HG03460 (cell line): ENCODE measurements at regions not wholly inside any gene's neighbourhood (a gene's known extent, or its start where the extent isn't known, plus 50 kb on each side); places are given as distances from the start of the nearest gene placed in this dataset.
A peak's percentile ranks its signal among the peaks of the same experiment; 100 is the strongest.

ENCODE experiments used
- ATAC-seq: cut with Tn5 transposase; IDR thresholded peaks from one replicate; pipeline ENCODE4 v1.9.1; 2021; ENCODE audit not compliant: unreplicated experiment

DNA sequence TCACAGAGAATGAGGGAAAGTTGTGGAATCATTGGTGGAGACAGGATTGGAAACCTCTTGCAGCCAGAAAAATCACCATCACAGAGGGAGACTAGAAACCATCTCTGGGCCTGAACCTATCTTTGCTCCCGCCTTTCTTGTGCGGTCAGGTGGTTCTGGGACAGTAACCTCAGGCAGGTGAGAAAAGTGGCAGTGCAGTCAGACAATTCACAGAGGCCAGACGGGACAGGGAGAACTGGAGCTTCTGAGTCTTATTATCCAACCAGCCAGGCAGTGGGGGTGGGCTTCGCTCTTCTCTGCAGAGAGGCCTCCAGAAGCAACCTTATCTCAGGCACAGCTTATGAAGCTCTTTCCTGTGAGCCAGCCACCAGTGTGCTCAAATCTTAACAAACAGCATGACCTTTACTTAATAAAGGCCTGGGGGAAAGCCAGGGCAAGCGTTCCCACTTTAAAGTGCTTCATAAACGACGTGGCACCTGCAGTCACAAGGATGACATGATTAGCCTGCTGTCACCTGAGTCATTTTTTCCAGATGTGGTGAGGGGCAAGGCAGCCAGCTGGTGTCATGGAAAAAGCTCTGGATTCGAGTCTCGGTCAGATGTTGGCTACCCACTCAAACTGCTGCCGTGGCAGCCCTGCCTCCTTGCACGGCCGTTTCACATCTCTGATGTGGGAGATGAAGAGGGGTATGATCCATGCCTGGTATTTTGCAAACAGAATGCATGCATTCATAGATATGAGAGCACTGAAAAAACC lies 109.7 kb downstream of the B3GNT2 start:
- no peak for ATAC-seq

- ATAC-seq: no peak
Measured at GRCh38 chr2:62304429-62305417, 108.8 kb downstream of the B3GNT2 start.

- peak; percentile 41 for ATAC-seq
Measured at GRCh38 chr2:62303788-62304187, 107.9 kb downstream of the B3GNT2 start.

DNA sequence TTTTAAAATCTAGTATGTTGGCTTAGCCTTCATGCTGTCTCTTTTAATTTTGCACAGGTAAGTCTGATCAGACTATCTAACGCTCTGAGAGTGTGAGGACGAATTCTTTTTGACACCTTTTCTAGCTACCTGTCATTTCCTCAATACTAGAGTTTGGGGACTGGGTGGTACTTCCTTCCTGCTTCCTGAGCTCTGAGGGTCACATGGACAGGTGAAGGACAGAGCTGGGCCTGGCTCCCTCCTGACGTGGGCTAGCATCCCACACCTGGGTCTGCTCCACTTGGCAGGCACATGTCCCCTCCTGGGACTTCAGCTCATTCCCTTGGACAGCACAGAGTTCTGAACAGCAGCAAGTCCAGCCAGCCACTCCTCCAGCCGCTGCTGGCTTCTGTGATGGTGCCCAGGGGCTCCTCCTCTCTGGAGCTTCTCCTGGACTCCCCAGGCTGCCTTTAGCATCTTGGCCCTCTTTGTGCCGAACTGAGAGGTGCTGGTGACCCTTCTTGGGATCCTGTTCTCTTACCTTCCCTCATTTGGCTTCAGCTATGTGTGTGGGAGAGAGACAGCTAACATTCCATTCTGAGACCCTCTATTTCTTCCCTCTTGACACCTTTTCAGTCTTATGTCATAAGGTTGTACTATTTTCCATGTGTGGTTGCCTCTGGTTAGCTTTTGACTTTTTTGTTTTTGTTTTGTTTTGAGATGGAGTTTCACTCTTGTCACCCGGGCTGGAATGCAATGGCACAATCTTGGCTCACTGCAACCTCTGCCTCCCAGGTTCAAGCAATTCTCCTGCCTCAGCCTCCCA lies 106.9 kb downstream of the B3GNT2 start:
- ATAC-seq: no peak

DNA sequence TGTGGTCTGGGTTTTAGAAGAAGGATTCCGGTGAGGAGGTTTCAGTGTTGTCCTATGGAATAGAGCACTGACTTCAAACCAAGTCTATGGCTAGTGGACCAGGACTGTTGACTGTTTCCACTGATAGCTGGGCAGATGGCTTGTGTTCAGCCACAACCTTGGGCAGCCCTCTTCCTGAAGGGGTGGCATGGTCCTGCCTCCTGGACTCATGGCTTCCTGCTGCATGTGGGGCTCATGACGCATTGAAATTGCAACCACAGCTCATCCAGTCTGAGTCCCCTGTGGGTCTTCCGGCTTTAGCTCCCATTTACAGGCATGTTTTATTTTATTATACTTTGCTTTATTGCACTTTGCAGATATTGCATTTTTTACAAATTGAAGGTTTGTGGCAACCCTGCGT lies 105.0 kb downstream of the B3GNT2 start:
- ATAC-seq: no peak

- ATAC-seq: no peak
Measured at GRCh38 chr2:62297624-62298010, 101.7 kb downstream of the B3GNT2 start.

- no peak for ATAC-seq
Measured at GRCh38 chr2:62296832-62297623, 101.1 kb downstream of the B3GNT2 start.

- no peak for ATAC-seq
Measured at GRCh38 chr2:62296034-62296831, 100.3 kb downstream of the B3GNT2 start.

DNA sequence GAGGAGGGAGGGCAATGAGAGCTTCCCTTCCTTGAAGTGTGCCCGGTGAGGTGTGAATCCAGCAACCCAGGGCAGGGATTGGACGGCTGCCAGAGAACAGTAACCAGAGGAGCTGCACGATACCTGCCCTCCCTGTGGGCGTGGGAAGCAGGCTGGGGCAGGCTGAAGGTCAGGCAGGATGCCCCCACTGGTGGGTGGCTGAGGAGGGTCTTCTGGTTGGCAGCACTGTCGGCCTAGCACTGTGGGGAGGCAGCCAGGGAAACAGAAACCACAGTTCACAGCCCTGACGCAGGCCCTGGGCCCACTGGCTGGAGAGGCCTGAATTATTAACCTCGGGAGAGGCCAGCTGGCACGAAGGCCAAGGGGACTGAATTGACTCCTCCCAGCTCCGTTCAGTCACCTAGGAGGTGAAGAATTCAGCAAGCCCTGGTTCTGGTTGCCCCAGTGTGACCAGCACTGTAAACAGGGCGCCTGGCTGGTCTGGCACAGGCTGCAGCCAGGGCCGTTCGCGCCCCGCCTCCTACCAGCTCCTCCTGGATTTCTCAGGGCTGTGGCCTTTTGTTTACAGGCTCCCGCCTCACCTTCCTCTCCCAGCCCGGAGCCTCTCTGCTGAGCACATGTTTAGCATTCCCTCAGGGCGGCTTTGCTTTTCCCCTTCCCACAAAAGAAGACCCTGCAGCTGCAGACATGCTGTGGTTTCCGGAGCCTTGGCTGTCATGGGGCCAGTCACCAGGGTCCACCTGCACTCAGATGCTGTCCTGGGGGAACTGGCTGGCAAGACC lies 97.8 kb downstream of the B3GNT2 start:
- peak; percentile 77 for ATAC-seq

- ATAC-seq: peak; percentile 13
Measured at GRCh38 chr2:62293151-62293489, 97.2 kb downstream of the B3GNT2 start.

- no peak for ATAC-seq
Measured at GRCh38 chr2:62292190-62292589, 96.3 kb downstream of the B3GNT2 start.

GRCh38 chr2:62291517-62292137 lies 95.7 kb downstream of the B3GNT2 start:
- ATAC-seq: no peak

DNA sequence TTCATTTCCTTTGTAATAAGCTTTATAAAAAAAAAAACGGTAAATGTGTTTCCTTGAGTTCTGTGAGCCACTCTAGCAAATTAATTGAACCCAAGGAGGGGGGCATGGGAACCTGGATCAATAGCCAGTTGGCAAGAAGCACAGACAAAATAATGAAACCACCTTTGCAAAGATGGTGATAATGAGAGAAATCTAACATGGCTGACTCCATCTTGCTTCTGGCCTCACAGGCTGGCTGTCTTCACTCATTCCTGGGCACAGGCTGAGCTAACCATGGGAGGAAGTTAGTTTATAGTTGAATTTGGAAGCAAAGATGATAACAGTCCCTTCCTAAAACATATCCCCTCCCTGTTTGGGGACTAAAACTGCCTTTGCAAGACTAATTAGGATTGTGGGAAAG lies 95.1 kb downstream of the B3GNT2 start:
- ATAC-seq: no peak

DNA sequence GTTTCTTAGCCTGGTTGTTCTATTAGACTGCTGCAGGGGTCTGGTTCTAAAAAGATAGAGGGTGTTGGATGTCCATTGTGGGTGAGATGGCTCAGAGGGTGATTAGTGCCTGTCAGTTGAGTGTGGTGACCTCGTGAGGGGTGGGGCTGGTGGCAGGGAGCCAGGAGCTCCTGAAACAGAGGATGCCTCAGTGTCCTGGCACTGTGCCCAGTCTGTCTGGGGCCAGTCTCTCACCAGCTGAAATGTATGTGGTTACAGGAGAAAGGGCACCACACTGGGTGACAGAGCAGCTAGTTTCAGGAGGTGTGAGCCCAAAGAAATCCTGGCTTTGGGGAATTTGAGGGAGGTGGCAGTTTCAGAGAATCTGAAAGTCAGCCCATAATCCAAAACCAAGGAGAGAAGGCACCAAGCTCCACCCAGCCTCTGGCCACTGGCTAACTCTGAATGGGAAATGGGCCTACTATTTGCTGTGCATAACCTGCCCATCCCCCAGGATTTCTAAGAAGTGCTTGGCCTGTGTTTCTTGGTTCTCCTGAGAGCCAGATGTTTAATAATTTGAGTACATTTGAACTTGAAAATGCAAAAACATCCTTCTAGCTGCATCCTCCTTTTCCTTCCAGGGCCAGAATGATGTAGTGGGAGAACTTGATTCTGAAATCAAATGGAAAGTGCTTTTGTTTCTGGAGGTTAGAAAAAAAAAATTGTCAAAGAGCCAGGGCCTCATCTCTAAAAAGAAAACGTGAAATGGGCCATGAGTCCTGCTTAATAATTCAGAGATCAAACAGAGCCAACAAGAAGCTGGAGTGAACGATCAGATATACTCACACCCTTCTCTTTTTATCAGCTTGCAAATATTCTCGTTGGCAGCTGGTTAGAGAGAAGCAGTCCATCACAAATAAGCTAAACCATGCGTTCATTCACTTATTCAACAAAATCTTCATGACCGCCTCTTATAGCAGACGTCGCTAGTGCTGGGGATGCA lies 92.3 kb downstream of the B3GNT2 start:
- peak; percentile 78 for ATAC-seq

GRCh38 chr2:62287282-62287681 lies 91.4 kb downstream of the B3GNT2 start:
- no peak for ATAC-seq

- ATAC-seq: no peak
Measured at GRCh38 chr2:62286089-62286785, 90.3 kb downstream of the B3GNT2 start.

DNA sequence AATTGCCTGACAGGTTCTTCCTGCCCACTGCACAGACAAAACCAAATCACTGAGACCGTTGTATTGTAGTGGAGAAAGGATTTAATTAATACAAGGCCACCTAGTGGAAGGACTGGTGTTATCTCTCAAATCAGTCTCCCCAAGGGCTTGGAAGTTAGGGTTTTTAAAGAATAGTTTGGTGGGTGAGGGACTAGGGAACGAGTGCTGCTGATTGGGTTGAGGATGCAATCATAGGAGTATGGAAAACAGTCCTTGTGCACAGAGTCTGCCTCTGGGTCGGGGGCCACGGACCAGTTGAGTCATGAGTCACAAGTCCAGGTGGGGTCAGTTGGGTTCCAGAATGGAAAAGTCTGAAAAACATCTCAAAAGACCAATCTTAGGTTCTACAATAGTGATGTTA lies 89.1 kb downstream of the B3GNT2 start:
- no peak for ATAC-seq
